GM18505 (cell line): ENCODE measurements at regions not wholly inside any gene's neighbourhood (a gene's known extent, or its start where the extent isn't known, plus 50 kb on each side); places are given as distances from the start of the nearest gene placed in this dataset.

Experiments
- ATAC-seq: cut with Tn5 transposase; IDR thresholded peaks from one replicate; pipeline ENCODE4 v1.9.1; 2021; ENCODE audit not compliant: unreplicated experiment
- POLR2A ChIP-seq: IDR thresholded peaks from 4 replicates; pipeline ENCODE4 v1.6.1; 2011; ENCODE audit warnings: borderline replicate concordance; ENCODE audit not compliant: insufficient read depth, insufficient read length; ENCODE audit errors: extremely low read depth

DNA sequence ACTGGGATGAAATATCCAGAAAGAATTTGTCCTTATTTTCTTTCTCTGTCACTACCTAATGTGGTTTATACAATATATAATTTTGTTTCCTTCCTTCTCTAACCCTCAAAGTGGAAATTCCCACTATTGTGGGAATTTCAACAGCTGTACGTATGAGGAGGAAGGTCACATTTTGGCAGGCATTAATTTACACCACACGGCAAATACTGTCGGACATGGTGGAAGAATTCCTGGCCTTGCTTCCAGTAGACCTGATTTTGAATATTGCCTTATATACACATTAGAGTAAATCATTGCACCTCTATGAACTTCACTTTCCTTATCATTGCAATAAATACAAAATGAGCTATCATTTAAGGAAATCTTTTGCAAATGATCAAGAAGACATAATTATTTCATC lies 358.1 kb upstream of the ETAA1 start:
- no peak for ATAC-seq
- TF ChIP-seq POLR2A: no peak

DNA sequence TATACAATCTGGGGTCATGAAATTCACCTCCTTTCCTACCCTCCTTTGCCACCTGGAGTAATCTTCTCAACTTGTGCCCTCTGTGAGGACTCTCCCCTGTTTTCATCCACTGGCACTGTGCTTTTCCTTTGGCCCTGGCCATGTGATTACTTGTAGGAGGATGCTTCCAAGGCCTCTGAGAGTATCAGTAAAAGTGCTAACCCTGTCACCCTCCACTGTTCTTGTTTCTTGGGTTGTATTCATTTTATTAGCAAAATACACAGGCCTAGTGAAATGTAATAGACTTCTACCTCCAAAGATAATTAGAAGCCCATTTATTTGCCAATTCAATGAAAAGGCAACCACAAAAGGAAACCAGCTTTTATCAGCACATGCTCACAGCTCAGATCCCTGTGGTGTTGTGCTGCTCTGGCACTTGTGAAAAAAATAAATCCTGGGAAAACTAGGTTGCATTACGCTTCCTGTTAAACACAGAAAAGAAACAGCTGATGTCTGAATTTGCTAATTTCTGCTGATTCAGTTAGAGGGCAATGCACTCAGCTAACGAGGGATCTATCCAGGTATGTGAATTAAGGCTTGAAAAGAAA lies 357.5 kb upstream of the ETAA1 start:
- no peak for ATAC-seq
- no peak for TF ChIP-seq POLR2A

DNA sequence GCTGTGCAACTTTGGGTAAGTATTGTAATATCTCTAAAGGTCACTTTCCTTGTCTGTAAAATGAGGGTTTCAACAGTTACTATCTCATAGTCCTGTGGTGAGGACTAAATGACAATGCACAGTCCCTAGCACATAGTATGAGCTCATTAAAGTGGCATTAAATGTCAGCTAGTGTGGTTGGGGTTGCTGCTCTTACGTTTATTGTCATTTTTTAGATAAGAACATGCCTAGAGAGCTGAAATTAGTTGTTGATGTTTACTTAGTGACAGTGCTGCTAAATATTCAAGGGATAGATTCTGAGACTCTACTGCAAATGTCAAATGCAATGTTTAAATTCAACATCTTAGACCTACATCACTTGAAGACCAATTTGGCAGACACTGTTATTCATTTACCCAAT lies 356.1 kb upstream of the ETAA1 start:
- TF ChIP-seq POLR2A: no peak
- ATAC-seq: no peak

DNA sequence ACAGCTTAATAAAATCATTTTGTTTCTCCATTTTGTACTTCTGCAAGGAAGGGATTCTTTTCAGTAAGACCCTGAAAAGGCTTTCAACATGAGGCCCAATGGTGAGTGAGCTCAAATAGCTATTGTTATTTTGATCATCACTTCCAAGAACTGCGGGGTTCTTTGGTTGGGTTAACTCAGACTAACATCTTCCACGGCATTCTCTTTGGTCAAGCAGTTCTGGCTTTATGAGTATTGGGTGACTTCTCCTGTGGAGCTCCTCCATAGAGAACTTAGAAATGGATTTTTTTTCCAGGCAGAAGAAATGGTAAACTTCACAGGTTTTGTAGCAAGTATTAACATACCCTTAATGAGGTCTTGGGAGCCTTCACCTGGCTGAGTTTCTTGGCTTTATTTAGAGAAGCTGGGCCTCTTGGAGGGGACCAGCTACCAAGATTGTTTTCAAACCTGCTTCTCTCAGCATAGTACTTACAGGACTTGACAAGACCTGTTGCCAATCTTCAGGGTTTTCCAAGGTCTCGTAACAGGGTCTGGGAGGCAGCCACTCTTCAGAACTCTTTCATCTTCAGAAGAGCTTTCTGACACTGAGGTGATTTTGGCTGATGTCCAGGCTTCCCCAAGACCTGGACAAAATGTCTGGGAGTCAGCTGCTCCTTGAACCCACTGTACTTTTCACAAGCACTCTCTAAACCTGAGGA lies 353.2 kb upstream of the ETAA1 start:
- no peak for ATAC-seq
- no peak for TF ChIP-seq POLR2A

DNA sequence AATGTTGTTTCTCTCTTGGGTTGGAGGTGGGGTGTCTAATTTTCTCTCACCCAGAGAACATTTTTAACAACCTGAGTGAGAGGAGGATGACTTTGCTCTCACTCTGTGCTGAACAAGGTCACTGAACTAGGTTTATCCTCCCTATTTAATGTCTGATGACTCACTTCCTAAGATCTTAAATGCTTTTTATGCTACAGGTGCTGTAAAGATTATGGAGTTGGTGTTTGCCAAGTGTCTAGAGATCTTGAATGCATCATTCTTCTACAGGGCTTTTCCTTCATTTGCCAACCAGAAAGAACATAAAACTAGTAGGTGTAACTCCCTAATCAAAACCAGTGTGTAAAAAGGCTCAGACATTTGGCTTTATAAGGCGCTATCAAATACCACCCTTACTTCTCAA lies 350.5 kb upstream of the ETAA1 start:
- no peak for TF ChIP-seq POLR2A
- no peak for ATAC-seq

- no peak for TF ChIP-seq POLR2A
- ATAC-seq: no peak
These were observed 348.8 kb upstream of the ETAA1 start for GRCh38 chr2:67048314-67048713.

DNA sequence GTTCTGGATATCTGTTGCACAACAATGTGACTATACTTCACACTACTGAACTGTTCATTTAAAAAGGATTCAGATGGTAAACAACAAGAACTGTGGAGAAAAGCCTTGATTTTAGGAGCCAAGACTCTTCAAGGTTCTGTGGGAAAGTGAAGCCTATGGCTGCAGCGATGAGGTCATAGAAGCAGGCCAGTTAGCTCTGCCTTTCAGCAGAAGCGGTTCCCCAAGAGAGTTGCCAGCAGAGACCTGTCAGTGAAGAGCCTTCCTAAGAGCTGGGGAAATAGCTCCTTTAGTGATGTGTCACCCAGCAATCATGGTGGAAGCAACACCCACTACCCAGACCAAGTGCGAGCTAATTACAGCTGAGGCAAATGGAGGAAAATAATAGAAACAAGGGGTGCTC lies 346.5 kb upstream of the ETAA1 start:
- no peak for ATAC-seq
- no peak for TF ChIP-seq POLR2A

GRCh38 chr2:67054728-67055127 lies 342.4 kb upstream of the ETAA1 start:
- no peak for ATAC-seq
- TF ChIP-seq POLR2A: no peak

GRCh38 chr2:67055387-67056304 lies 341.5 kb upstream of the ETAA1 start:
- TF ChIP-seq POLR2A: no peak
- ATAC-seq: no peak

- ATAC-seq: no peak
- no peak for TF ChIP-seq POLR2A
These were observed 340.0 kb upstream of the ETAA1 start for GRCh38 chr2:67057123-67057522.

- TF ChIP-seq POLR2A: no peak
- ATAC-seq: no peak
These were observed 339.0 kb upstream of the ETAA1 start for GRCh38 chr2:67057901-67058703.

- ATAC-seq: no peak
These were observed 332.1 kb upstream of the ETAA1 start for GRCh38 chr2:67065046-67065445.

GRCh38 chr2:67066782-67067181 lies 330.4 kb upstream of the ETAA1 start:
- ATAC-seq: no peak
- TF ChIP-seq POLR2A: no peak

More at GRCh38 chr2:67065046-67065445, 332.1 kb upstream of the ETAA1 start:
- TF ChIP-seq POLR2A: no peak
